Stimulated activated CD8-positive, alpha-beta memory T cell treated with anti-CD3 and anti-CD28 coated beads, Interleukin-7, amount 100 ng/mL, for 1 hour (primary cell): ENCODE measurements at regions not wholly inside any gene's neighbourhood (a gene's known extent, or its start where the extent isn't known, plus 50 kb on each side); places are given as distances from the start of the nearest gene placed in this dataset.

Source experiments
- DNase-seq, 2 donors: peaks; one replicate each; pipeline ENCODE4 v3.0.0-alpha.2; 2020; ENCODE audit warnings: low read depth in 2 of 2

- no peak for DNase-seq
Observed at GRCh38 chr1:38418195-38419030, 371.8 kb upstream of the POU3F1 start.

GRCh38 chr1:38403667-38404066, 357.1 kb upstream of the POU3F1 start:
- no peak for DNase-seq

GRCh38 chr1:38402230-38402815, 355.7 kb upstream of the POU3F1 start:
- DNase-seq: no peak

- no peak for DNase-seq
Observed at GRCh38 chr1:38396606-38397005, 350.0 kb upstream of the POU3F1 start.

- no peak for DNase-seq
Observed at GRCh38 chr1:38394303-38394702, 347.7 kb upstream of the POU3F1 start.

- DNase-seq: no peak
Observed at GRCh38 chr1:38392861-38393260, 346.3 kb upstream of the POU3F1 start.

- DNase-seq: no peak
Observed at GRCh38 chr1:38381256-38381655, 334.7 kb upstream of the POU3F1 start.

GRCh38 chr1:38376577-38376976, 330.0 kb upstream of the POU3F1 start:
- no peak for DNase-seq

GRCh38 chr1:38375035-38375434, 328.4 kb upstream of the POU3F1 start:
- no peak for DNase-seq

GRCh38 chr1:38371505-38371844, 324.9 kb upstream of the POU3F1 start:
- DNase-seq: no peak

- no peak for DNase-seq
Observed at GRCh38 chr1:38370716-38371504, 324.3 kb upstream of the POU3F1 start.

- no peak for DNase-seq
Observed at GRCh38 chr1:38365242-38365641, 318.6 kb upstream of the POU3F1 start.

- DNase-seq: no peak
Observed at GRCh38 chr1:38361566-38361965, 315.0 kb upstream of the POU3F1 start.

GRCh38 chr1:38360807-38361206, 314.2 kb upstream of the POU3F1 start:
- DNase-seq: no peak

GRCh38 chr1:38353956-38354355, 307.4 kb upstream of the POU3F1 start:
- no peak for DNase-seq

GRCh38 chr1:38352869-38353268, 306.3 kb upstream of the POU3F1 start:
- DNase-seq: no peak

- DNase-seq: no peak
Observed at GRCh38 chr1:38347446-38348175, 301.0 kb upstream of the POU3F1 start.

- no peak for DNase-seq
Observed at GRCh38 chr1:38344716-38345115, 298.1 kb upstream of the POU3F1 start.

- DNase-seq: no peak
Observed at GRCh38 chr1:38341694-38342093, 295.1 kb upstream of the POU3F1 start.

GRCh38 chr1:38340409-38340808, 293.8 kb upstream of the POU3F1 start:
- no peak for DNase-seq

GRCh38 chr1:38337711-38338110, 291.1 kb upstream of the POU3F1 start:
- no peak for DNase-seq

GRCh38 chr1:38336961-38337360, 290.4 kb upstream of the POU3F1 start:
- DNase-seq: no peak
